Coronary artery (tissue), 2 donors: ENCODE measurements at regions not wholly inside any gene's neighbourhood (a gene's known extent, or its start where the extent isn't known, plus 50 kb on each side); places are given as distances from the start of the nearest gene placed in this dataset.
"Not testable (repeated sequence)": the region's sequence is repeated elsewhere in the genome, so short reads cannot be mapped to it uniquely, and the experiment has no call there.

ENCODE experiments used
- DNase-seq: peaks from one replicate; pipeline ENCODE4 v3.0.0-alpha.2; 2017; ENCODE audit warnings: low spot score
- H3K27ac ChIP-seq, 2 donors: fragments of 200-600 bp; sonication (generic); one replicate each; pipeline ENCODE4 v1.5.1; 2016 to 2019
- H3K4me3 ChIP-seq: fragments of 200-600 bp; sonication (generic); 2 replicates; pipeline ENCODE4 v1.5.1; 2016; ENCODE audit warnings: mild to moderate bottlenecking, moderate library complexity
- CTCF ChIP-seq: fragments of 200-600 bp; sonication (generic); IDR thresholded peaks from one replicate; pipeline ENCODE4 v1.5.1; 2019; ENCODE audit warnings: antibody characterized with exemption

GRCh38 chr4:17010426-17011087 is 112.1 kb upstream of the LDB2 start:
- no peak overlapping the region for H3K4me3 ChIP-seq
- DNase-seq: no peak
- TF ChIP-seq CTCF: no peak
- no peak overlapping the region for H3K27ac ChIP-seq

GRCh38 chr4:17009871-17010367 is 111.5 kb upstream of the LDB2 start:
- no peak for DNase-seq
- no peak for TF ChIP-seq CTCF
- H3K4me3 ChIP-seq: no peak overlapping the region
- no peak overlapping the region for H3K27ac ChIP-seq

- no peak for TF ChIP-seq CTCF
- Histone ChIP-seq H3K4me3 (no peak overlapping the region), H3K27ac (no peak overlapping the region)
- DNase-seq: no peak
Measured at GRCh38 chr4:17008834-17009345, 110.4 kb upstream of the LDB2 start.

- not testable (repeated sequence) for H3K4me3 ChIP-seq, DNase-seq, H3K27ac ChIP-seq
Measured at GRCh38 chr4:17003606-17004392, 105.4 kb upstream of the LDB2 start.

- H3K27ac ChIP-seq: no peak overlapping the region
- no peak for TF ChIP-seq CTCF
- no peak for DNase-seq
- H3K4me3 ChIP-seq: no peak overlapping the region
Measured at GRCh38 chr4:16995451-16995850, 97.0 kb upstream of the LDB2 start.

- DNase-seq: no peak
- no peak overlapping the region for H3K4me3 ChIP-seq
- TF ChIP-seq CTCF: no peak
Measured at GRCh38 chr4:16993956-16994840, 95.8 kb upstream of the LDB2 start.

More at GRCh38 chr4:16993956-16994840, 95.8 kb upstream of the LDB2 start:
- no peak overlapping the region for H3K27ac ChIP-seq
